Loucy (cell line): ENCODE measurements at regions not wholly inside any gene's neighbourhood (a gene's known extent, or its start where the extent isn't known, plus 50 kb on each side); places are given as distances from the start of the nearest gene placed in this dataset.

Experiments
- H2AFZ ChIP-seq: fragments of 200-600 bp; sonication (generic); 2 replicates; pipeline ENCODE4 v1.6.0; 2016; ENCODE audit warnings: antibody characterized with exemption, mild to moderate bottlenecking, low read length, moderate library complexity
- H3F3A ChIP-seq: fragments of 200-600 bp; 2 replicates; pipeline ENCODE4 v1.6.0; 2016; ENCODE audit warnings: antibody characterized with exemption, low read depth, mild to moderate bottlenecking
- H3K27me3 ChIP-seq: fragments of 200-600 bp; sonication (generic); 2 replicates; pipeline ENCODE4 v1.6.1; 2014; ENCODE audit warnings: low read length, mild to moderate bottlenecking; ENCODE audit not compliant: insufficient read depth, poor library complexity, severe bottlenecking
- H3K36me3 ChIP-seq: fragments of 200-600 bp; sonication (generic); 2 replicates; pipeline ENCODE4 v1.6.1; 2016; ENCODE audit warnings: low read length; ENCODE audit not compliant: insufficient read depth
- H3K4me1 ChIP-seq: fragments of 200-600 bp; sonication (generic); 2 replicates; pipeline ENCODE4 v1.5.1; 2014; ENCODE audit warnings: low read length, mild to moderate bottlenecking; ENCODE audit not compliant: insufficient read depth, poor library complexity, severe bottlenecking
- H3K4me2 ChIP-seq: fragments of 200-600 bp; sonication (generic); 2 replicates; pipeline ENCODE4 v1.6.0; 2014; ENCODE audit warnings: antibody characterized with exemption, low read length, low read depth, mild to moderate bottlenecking; ENCODE audit not compliant: poor library complexity, severe bottlenecking
- H3K4me3 ChIP-seq: fragments of 200-600 bp; sonication (generic); 2 replicates; pipeline ENCODE4 v1.5.1; 2014; ENCODE audit warnings: low read length, mild to moderate bottlenecking, mixed read lengths; ENCODE audit not compliant: poor library complexity, severe bottlenecking
- H3K79me2 ChIP-seq: fragments of 200-600 bp; sonication (generic); 2 replicates; pipeline ENCODE4 v1.6.1; 2014; ENCODE audit warnings: low read length; ENCODE audit not compliant: insufficient read depth
- H3K9ac ChIP-seq: fragments of 200-600 bp; sonication (generic); 2 replicates; pipeline ENCODE4 v1.6.0; 2014; ENCODE audit warnings: mild to moderate bottlenecking, low read depth, low read length, moderate library complexity; ENCODE audit not compliant: poor library complexity, severe bottlenecking
- H3K9me2 ChIP-seq: fragments of 200-600 bp; sonication (generic); replicated peaks from 2 replicates; pipeline ENCODE4 v1.6.1; 2016; ENCODE audit warnings: low read depth, low read length, mixed read lengths
- H3K9me3 ChIP-seq: fragments of 200-600 bp; sonication (generic); 2 replicates; pipeline ENCODE4 v1.6.1; 2014; ENCODE audit warnings: mild to moderate bottlenecking, antibody characterized with exemption, low read length, low read depth; ENCODE audit not compliant: insufficient read depth
- H4K20me1 ChIP-seq: fragments of 200-600 bp; sonication (generic); 2 replicates; pipeline ENCODE4 v1.6.0; 2014; ENCODE audit warnings: antibody characterized with exemption, low read length, mild to moderate bottlenecking; ENCODE audit not compliant: insufficient read depth, poor library complexity, severe bottlenecking
- CTCF ChIP-seq: fragments of 200-600 bp; sonication (generic); conservative IDR thresholded peaks from 2 replicates; pipeline ENCODE4 v1.5.1; 2014; ENCODE audit warnings: mild to moderate bottlenecking, antibody characterized with exemption, low read length
- EZH2phosphoT487 ChIP-seq: fragments of 200-600 bp; IDR thresholded peaks from 2 replicates; pipeline ENCODE4 v1.6.1; 2018; ENCODE audit warnings: antibody characterized with exemption, mild to moderate bottlenecking, moderate library complexity, borderline replicate concordance

- H2AFZ ChIP-seq = no peak overlapping the region
- TF ChIP-seq CTCF (no peak), EZH2phosphoT487 (no peak)
- no peaks in the 10 kb centered on the region for H3K36me3 ChIP-seq
Measured at GRCh38 chr5:171568389-171568788, 148.9 kb downstream of the FGF18 start.

GRCh38 chr5:171569065-171569712, 149.7 kb downstream of the FGF18 start:
- H3K9me2 ChIP-seq = no peaks in the 10 kb centered on the region

More at GRCh38 chr5:171568389-171568788, 148.9 kb downstream of the FGF18 start:
- Histone ChIP-seq H3K79me2 (no peaks in the 10 kb centered on the region), H3K9ac (no peak overlapping the region), H3K4me3 (no peak overlapping the region), H3K27me3 (no peaks in the 10 kb centered on the region), H3K4me1 (no peaks in the 10 kb centered on the region), H3K9me2 (no peaks in the 10 kb centered on the region), H3F3A (no peaks in the 10 kb centered on the region), H3K9me3 (no peaks in the 10 kb centered on the region), H4K20me1 (no peaks in the 10 kb centered on the region), H3K4me2 (no peak overlapping the region)

GRCh38 chr5:171570244-171570825, 150.9 kb downstream of the FGF18 start:
- H3K4me1 ChIP-seq = no peaks in the 10 kb centered on the region
- H2AFZ ChIP-seq = no peak overlapping the region
- H4K20me1 ChIP-seq = no peaks in the 10 kb centered on the region
- no peaks in the 10 kb centered on the region for H3F3A ChIP-seq
- TF ChIP-seq EZH2phosphoT487 (no peak), CTCF (no peak)
- no peak overlapping the region for H3K4me2 ChIP-seq
- no peaks in the 10 kb centered on the region for H3K9me3 ChIP-seq
- H3K9ac ChIP-seq = no peak overlapping the region
- H3K27me3 ChIP-seq = no peaks in the 10 kb centered on the region
- H3K4me3 ChIP-seq = no peak overlapping the region
- H3K79me2 ChIP-seq = no peaks in the 10 kb centered on the region
- H3K9me2 ChIP-seq = no peaks in the 10 kb centered on the region
- H3K36me3 ChIP-seq = no peaks in the 10 kb centered on the region

More at GRCh38 chr5:171569065-171569712, 149.7 kb downstream of the FGF18 start:
- no peaks in the 10 kb centered on the region for H3K9me3 ChIP-seq
- H2AFZ ChIP-seq = no peak overlapping the region
- no peaks in the 10 kb centered on the region for H3K27me3 ChIP-seq
- no peaks in the 10 kb centered on the region for H3K4me1 ChIP-seq
- no peak overlapping the region for H3K4me2 ChIP-seq
- TF ChIP-seq EZH2phosphoT487 = no peak
- no peak for TF ChIP-seq CTCF
- H3K36me3 ChIP-seq = no peaks in the 10 kb centered on the region
- H3K9ac ChIP-seq = no peak overlapping the region
- no peaks in the 10 kb centered on the region for H3F3A ChIP-seq
- no peaks in the 10 kb centered on the region for H4K20me1 ChIP-seq
- no peaks in the 10 kb centered on the region for H3K79me2 ChIP-seq
- H3K4me3 ChIP-seq = no peak overlapping the region
